Erythroblast (primary cell): ENCODE measurements at regions not wholly inside any gene's neighbourhood (a gene's known extent, or its start where the extent isn't known, plus 50 kb on each side); places are given as distances from the start of the nearest gene placed in this dataset.

Experiments
- GATA1 ChIP-seq: IDR thresholded peaks from 2 replicates; pipeline ENCODE4 v1.6.1; 2011; ENCODE audit warnings: low read depth, mild to moderate bottlenecking, control low read depth, low read length, moderate library complexity
- POLR2A ChIP-seq: IDR thresholded peaks from 2 replicates; pipeline ENCODE4 v1.6.1; 2011; ENCODE audit warnings: mild to moderate bottlenecking, low read length

- TF ChIP-seq POLR2A (no peak), GATA1 (no peak)
These were observed 68.9 kb upstream of the FRMD4A start for GRCh38 chr10:14399641-14400040.
